Hypothalamus (tissue), 51 donors: ENCODE measurements at regions not wholly inside any gene's neighbourhood (a gene's known extent, or its start where the extent isn't known, plus 50 kb on each side); places are given as distances from the start of the nearest gene placed in this dataset.
A peak's percentile ranks its signal among the peaks of the same experiment; 100 is the strongest.

Experiments
- DNase-seq, 51 donors: peaks; one replicate each; lab custom pipeline; 2025; lab: John Stamatoyannopoulos, UW

DNA sequence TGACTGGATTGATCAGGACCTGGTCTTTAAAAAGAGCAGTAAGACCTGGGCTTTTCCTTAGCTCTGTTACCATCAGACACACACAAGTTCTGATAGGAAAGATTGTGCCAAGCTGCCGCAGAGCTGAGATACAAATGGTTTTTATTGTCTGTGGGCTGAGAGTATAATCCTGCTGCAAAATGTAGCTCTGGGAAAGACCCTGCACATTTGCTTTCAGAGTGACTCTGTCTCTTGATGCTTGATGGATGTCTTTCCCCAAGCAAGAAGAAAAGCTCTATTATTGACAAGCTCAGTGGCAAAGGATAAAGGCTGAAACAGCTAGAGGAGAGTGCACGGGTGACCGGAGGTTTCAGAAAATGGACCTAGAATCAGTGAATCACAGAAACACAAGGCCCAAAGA, 95.3 kb upstream of the PARD3B start:
- DNase-seq, result no peak

DNA sequence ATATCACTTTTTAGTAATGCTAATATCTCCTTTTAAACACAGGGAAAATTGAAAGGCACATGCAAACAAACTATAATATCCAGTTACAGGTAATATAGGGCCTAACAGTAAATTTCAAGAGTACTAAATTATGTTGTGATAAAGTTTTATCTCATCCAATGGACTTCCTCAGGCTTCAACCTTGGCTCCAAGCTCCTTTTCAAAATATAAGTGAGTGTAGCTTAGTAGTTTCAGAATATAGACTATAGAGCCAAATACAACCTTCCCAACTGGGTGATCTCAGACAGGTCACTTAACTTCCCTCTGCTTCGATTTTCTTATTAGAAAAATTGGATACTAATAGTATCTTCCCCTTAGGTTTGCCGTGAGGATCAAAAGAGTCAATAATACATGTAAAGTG, 93.5 kb upstream of the PARD3B start:
- DNase-seq, result no peak

DNA sequence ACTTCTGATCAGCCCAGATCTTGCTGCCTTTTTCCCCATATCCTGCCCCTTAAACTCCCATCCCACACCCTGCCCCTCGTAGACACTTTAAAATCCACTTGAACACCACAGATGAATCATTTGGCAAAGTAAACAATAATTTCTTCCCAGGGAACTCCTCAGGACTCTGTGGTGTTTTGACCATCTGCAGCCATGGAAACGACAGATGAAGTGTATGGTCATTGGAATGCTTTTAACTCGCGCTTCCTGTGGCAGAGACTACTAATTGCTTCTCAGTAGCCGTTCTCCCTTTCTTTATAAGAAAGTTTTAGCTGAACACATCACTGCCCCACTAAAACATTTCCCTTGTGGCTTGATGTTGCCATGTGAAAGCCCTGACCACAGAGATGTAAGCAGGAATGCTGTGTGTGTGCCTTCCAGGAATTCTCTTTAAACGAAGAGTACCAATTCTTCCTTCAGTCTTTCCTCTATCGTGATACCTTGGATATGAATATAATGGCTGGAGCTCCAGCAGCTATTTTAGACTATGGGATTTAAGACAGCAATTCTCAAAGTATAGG, 92.7 kb upstream of the PARD3B start:
- DNase-seq, result peak in 19 of 51 donors; percentile 1 to 42 (median 13)

DNA sequence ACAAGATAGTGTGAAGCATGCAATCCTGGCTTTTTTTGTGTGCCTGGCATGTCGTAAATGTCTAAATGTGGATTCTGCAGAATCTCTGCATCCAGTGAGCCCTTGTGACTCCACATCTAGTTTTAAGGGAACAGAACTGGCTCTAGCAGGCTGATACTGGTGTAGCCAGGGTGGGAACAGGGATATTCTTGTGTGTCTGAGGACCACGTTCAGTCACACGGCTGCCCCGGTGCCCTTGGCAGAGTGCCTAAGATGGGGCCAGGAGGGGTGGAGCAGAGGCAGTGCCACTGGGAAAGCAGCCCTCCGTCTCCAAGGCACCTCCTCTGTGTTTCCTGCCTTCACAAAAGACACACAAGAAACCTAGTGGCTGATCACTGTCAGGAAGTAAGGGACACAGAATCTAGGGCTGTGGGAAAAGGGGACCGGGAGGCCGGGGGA, 91.5 kb upstream of the PARD3B start:
- peak in 17 of 51 donors; percentile 2 to 37 (median 8) for DNase-seq

DNA sequence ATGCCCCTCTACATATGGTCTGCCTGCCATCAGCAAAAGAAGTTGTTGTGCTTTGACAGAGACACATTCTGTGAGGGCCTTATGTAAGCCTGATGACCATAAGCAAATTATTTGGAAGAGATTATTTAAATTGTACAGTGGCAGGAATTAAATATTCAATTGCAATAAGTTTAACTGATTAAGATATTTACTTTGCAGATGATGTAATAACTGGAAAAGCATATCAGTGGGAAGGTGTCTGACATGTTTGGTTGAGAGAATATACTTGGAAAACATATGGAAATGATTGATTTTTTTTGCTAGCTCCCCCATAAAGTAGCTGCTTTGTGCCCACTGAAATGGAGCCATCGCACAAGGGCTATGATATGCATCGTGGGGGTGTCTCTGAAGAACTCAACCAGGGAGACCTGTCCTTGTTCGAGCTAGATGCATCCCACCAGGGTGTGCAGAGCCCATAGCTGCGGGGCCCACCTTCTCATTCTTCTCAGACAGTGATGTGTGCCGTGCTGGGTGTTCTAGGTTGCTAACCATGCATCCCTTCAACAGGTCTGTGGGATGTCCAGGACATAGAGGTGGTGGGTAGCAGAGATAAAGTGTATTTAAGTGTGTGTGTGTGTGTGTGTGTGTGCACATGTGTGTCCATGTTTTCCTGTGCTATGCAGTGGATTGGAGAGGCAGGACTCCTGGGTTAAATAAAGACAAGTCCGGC, 90.4 kb upstream of the PARD3B start:
- DNase-seq, result no peak

DNA sequence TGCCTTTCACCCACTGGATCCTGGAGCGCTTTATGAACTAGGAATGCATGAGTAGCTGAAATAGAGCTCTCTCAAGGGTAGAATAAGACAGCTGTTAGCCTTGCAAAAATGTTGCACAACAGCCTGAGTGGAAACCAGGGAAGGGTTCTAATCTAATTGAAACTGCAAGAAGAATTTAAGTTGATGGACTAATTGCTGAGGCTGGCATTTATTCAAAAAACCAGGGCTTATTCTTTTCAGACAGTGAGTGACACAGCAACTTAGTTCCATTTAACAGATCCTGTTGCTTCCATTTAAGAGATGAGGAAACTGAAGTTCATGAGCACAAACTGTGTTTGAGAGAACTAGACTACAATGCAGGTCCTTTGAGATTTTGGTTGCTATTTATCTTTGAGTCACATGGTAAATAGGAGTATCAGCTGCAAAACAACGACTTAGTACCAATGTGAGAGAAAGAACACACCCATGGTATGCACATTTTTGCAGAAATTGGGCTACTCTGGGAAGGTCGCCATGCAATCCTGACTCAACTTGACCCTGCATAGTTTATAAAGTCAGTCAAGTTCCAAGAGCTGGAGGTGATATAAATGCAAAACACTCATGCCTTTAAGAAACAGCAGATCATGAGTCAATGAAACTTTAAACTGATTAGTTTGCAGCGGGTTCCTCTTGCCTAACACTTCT, 76.4 kb upstream of the PARD3B start:
- no peak for DNase-seq

DNA sequence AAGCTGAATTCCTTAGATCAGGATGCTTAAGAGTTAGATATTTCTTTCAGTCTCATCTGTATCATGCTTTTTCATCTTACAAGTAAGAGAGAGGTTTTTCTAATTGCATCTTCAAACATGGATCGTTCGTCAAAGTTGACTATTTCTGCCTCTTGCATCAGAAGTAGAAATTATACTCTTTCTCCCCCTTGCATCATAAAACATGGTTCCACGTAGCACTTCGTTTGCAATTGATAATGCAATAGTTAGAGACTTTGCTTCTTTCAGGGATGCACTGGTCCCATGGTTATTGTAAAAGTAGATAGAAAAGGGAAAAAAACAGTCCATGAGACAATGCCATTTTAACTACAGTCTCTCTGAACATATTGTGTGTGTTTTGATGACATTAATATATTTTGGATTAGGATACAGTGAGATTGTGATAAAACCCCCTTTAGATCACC, 75.1 kb upstream of the PARD3B start:
- DNase-seq, result no peak

DNA sequence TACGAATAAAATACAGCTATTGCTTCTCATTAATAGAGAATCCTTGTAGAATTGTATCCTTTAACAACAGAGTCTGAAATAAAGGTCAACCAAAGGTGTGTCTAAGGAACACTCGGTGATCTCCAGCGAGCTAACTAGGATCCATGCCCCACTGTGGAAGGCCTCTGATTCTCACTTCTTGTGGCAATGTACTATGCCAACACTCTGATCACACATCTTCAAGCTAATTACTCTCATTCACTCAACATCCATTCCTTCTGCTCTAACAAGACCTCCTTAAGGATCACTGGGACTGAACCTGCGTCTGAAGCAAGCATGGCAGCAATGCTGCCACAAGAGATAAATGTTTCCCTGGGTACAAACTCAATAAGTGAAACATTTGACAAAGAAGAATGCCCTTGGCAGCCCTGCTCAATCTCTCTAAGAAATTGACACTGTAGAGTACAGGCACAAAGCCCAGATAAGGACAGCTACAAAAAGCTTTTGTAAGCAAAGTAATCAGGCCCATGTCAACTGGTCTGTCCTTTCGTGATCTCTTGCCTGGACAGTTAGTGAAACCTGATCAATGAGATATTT, 74.6 kb upstream of the PARD3B start:
- no peak for DNase-seq

DNA sequence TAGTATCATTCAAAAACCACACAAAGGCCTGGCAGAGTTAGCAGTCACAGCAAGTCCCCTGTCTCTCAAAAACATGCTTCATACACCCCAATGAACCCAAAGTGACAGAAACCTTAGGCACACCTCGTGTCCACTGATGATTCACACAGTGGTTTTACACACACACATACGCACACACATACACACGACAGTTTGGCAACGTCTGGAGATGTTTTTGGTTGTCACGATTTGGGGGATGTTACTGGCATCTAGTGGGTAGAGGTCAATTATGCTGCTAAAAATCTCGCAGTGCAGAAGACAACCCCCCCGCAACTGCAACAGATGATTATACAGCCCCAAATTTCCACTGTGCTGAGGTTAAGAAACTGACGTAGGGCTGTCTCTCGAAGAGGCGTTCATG, 72.9 kb upstream of the PARD3B start:
- no peak for DNase-seq

DNA sequence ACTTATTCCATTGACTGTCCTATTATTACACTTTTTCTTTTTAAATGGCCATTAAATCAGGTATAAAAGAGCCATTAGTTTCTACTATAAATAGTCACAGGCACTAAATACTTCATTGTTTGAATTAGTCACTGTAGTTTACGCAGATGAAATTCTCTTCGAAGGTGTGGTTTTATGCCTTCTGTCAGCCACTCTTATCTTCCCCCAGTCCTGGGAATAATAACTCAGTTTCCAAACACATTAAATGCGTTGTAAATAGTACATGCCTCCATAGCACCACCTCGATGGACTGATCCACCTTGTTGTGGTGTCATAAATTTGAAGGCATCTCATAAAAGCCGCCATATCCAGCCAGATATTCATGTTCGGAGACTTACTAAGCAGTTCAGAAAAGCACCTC, 72.1 kb upstream of the PARD3B start:
- no peak for DNase-seq

DNA sequence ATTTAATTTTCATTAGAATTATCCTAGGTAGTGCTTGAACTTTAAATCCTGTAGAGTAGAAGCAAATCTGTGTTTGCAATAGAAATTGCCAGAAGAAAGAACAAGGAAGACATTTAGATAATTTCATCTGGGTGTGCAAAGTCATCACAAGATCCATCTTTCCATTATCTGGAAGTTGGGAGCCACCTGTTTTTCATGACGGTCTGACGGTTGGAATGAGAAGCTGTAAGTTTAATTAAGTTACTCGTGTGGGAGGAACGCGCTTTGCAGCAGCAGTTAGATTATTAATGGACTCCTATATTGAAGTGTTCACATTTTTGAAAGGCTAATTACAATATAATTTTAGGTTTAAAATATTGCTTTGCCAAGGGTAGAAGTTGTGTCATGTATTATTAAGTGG, 69.9 kb upstream of the PARD3B start:
- no peak for DNase-seq

DNA sequence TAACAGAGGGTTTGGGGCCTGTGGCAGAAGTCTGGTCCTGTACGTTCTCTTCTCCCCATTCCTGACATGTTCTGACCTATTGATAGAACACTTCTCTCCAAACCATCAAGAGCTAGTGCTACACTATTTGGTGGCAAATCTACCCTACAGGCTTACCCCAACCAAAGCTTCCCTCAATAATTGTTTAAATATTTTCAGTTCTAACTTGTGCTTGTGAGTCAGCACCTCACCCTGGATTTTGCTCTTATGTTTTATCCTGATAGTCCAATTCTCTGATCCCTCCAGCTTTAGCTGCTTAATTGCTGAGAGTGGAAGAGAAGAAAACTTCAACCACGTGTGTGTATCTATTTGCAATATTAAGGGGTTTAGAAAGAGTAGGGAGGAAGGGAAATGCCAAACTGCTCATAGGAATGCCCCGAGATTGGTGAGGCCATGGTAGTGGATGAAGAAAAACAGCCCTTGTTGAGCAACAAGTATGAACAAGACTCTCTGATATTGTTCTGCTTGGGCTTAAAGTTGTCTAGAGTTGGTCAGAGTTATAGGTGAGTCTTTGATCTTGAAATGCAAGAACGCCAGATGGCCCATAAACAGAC, 67.8 kb upstream of the PARD3B start:
- DNase-seq, result no peak

DNA sequence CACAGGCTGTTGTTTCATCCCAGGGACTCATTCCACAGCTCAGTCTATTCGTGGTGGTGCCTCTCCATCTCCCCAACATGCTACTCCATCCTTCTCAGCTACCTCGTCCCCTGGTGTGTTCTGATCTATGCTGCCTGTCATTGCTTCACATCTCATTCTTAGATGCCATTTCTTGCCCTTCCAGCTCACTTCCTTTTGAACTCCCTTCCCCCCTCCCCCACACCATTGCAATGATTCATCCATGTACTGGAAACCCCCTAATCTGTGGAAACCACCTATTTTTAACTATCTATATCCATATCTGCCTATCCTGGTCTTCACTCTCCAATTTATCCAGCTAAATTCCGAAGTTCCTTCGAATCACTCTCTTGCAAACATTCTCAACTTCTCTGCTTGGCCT, 65.7 kb upstream of the PARD3B start:
- DNase-seq, result no peak

DNA sequence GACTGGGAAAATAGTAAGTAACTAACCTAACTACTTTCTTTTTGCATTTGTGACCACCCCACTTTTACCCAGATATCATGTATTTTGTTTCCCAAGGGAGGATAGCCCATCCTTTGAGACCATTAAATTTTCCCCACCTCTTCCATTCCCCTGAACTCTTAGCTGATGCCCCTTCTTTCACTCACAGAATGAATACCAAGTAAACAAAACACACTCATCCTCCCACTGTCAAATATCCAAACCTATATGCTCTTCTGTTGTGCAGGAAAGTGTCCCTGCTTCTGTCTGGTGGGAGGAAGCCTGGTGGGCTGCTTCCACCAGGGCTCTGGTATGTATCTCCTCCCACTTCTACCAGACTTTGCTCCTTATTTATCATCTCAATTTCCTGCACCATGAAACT, 64.6 kb upstream of the PARD3B start:
- no peak for DNase-seq

DNA sequence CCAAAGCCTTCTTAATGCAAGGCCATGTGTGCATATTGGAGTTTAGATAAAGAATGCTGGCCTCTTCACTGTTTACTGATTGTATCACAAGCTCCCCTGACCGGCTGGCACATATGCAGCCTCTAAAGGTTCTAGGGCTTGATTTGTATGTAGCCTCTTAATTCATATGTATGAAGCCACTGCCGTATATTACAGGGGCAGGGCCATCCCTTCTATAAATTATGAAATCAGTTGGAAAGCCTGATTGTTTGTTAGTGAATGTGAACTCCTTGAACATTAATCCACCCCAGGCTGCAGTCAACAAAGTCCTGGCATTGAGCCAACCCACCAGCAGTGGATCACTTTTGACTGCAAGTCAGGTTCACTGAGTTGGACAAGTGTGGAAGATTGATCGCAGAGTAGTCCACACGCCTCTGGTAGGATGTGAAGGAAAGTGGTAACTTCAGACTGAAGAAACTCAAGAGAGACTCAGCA, 61.6 kb upstream of the PARD3B start:
- DNase-seq, result peak in 1 of 51 donors; percentile 3

DNA sequence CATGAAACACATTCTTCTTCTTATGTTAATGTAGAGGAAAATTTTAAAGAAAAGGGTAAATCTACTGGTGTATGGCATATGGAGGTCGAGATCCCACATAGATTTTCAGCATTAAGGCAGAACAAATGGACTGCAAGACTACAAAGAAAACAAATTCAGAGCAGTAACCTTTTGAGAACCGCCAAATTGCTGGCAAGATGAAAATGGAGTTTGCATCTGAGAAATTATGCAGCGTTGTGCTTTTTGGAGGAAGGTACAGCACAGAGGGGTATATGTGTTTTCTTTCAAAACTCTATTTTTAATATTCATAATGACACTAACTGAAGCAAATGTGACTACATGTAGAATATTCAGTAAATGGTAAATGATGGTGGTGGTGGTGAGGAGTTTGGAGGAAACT, 59.0 kb upstream of the PARD3B start:
- DNase-seq, result no peak

DNA sequence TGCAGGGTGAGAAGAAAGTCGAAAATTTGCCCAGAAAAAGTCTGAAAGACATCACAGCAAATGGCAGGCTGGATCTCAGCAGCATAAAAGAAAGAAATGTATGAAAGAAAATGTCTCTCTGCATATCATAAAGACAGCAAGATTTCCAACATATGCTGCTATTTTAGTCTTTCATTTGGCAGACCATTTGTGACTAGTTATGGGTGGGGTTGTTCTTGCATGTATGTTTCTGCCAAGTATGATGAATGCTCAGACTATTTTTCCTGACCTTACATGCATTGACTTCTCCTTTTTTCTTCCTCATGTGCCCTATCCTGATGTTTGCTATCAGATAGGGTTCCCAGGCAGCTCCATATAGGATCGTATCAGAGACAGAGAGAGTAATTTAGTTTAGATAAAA, 58.5 kb upstream of the PARD3B start:
- DNase-seq, result no peak

DNA sequence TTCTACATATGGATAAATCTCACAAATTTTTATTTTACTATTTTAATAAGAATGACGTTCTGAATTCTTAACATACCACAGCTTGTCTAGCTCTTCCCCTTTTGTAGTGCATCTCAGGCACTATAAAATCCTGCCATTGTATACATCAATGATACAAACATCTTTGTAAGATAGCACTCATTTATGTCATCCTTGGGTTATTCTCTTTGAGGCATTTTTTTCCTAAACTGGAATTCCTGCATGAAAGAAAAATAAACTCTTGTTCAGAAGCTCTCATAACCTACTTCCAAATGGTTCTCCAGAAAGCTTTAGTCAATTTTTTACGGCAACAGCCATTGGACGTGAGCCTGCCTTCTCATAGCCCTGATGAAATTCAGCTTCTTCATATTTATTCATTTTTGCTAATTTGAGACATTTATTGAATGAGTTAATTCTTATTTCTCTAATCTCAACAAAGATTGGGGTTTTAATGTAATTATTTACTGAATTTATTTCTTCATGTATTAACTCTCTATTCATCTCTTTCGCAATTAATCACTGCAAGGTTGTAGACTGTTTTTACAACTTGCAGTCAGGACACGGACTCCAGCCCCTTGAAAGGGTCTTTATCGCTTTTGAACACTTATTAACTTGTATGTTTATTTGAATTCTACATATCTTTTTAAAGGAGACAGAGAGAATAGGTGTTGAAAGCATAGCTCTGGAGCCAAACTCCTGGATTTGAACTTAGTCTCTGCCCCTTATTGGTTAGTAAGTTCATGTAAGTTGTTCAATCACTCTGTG, 57.6 kb upstream of the PARD3B start:
- no peak for DNase-seq

DNA sequence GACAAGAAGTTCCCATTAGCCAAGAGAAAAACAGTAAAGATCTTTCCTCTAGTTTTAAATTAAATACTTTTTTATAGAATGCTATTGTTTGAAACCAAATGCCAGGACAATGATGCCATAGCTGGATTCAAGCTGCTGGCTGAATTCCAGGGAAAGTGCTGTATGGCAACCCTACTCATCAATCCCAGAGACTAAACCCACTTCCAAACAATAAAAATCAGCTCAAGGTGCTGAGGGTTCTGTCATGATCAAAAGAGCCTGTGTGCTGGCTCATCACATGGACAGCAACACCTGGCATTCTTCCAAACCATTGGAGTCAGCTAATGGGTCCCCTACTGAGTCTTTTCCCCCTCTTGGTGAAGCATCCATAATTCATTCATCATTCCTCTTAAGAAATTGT, 53.7 kb upstream of the PARD3B start:
- DNase-seq, result peak in 1 of 51 donors; percentile 6

DNA sequence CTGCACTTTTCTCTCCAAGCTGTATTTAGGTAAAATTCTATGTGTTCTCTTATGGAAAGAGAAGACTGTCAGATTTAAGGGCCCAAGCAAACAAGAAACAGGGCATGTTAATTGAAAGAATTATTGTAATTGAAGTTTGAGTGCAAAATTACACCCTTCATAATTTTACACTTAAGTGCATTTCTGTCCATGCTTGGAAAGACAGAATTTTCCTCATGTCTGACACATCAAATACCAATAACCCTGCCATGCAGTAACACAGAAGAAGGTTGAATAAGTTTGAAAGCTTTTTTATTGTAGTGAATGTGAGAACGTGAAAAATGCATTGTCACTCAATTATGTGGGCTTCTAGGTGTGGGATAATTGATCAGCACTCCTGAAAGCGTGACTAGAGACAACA, 52.9 kb upstream of the PARD3B start:
- no peak for DNase-seq
